ENCODE measurements at regions not wholly inside any gene's neighbourhood (a gene's known extent, or its start where the extent isn't known, plus 50 kb on each side); places are given as distances from the start of the nearest gene placed in this dataset.
"Not testable (repeated sequence)": the region's sequence is repeated elsewhere in the genome, so short reads cannot be mapped to it uniquely, and the experiment has no call there.

GRCh38 chr2:189231719-189232323 lies 52.3 kb upstream of the COL5A2 start:
- no peak for DNase-seq

- DNase-seq, result no peak
These were observed 53.3 kb upstream of the COL5A2 start for GRCh38 chr2:189232759-189233406.

- no peak for DNase-seq
These were observed 54.0 kb upstream of the COL5A2 start for GRCh38 chr2:189233527-189233926.

- DNase-seq, result no peak
These were observed 55.4 kb upstream of the COL5A2 start for GRCh38 chr2:189234991-189235390.

GRCh38 chr2:189236066-189236465 lies 56.5 kb upstream of the COL5A2 start:
- DNase-seq, result no peak

GRCh38 chr2:189238903-189239302 lies 59.3 kb upstream of the COL5A2 start:
- DNase-seq, result no peak

- not testable (repeated sequence) for DNase-seq
These were observed 64.3 kb upstream of the COL5A2 start for GRCh38 chr2:189243843-189244242.

- DNase-seq, result no peak
These were observed 67.7 kb upstream of the COL5A2 start for GRCh38 chr2:189247276-189247675.

- no peak for DNase-seq
These were observed 68.6 kb upstream of the COL5A2 start for GRCh38 chr2:189248141-189248540.

- no peak for DNase-seq
These were observed 69.6 kb upstream of the COL5A2 start for GRCh38 chr2:189249171-189249570.

- DNase-seq, result no peak
These were observed 70.3 kb upstream of the COL5A2 start for GRCh38 chr2:189249901-189250300.

GRCh38 chr2:189252991-189253675 lies 73.6 kb upstream of the COL5A2 start:
- no peak for DNase-seq

- no peak for DNase-seq
These were observed 74.3 kb upstream of the COL5A2 start for GRCh38 chr2:189253836-189254235.

GRCh38 chr2:189254268-189254883 lies 74.8 kb upstream of the COL5A2 start:
- DNase-seq, result no peak

- DNase-seq, result no peak
These were observed 76.2 kb upstream of the COL5A2 start for GRCh38 chr2:189255711-189256110.

- no peak for DNase-seq
These were observed 79.2 kb upstream of the COL5A2 start for GRCh38 chr2:189258616-189259365.

- DNase-seq, result no peak
These were observed 80.8 kb upstream of the COL5A2 start for GRCh38 chr2:189260361-189260814.

GRCh38 chr2:189261431-189261841 lies 81.9 kb upstream of the COL5A2 start:
- DNase-seq, result peak; percentile 26

GRCh38 chr2:189261916-189262315 lies 82.4 kb upstream of the COL5A2 start:
- DNase-seq, result no peak

GRCh38 chr2:189265696-189266320 lies 86.2 kb upstream of the COL5A2 start:
- DNase-seq, result no peak

GRCh38 chr2:189267491-189267890 lies 87.9 kb upstream of the COL5A2 start:
- DNase-seq, result no peak

GRCh38 chr2:189267925-189268579 lies 88.5 kb upstream of the COL5A2 start:
- DNase-seq, result no peak

Data from CD4-positive, alpha-beta T cell treated with Interleukin-17A for 1 hour (primary cell).